ENCODE measurements at regions not wholly inside any gene's neighbourhood (a gene's known extent, or its start where the extent isn't known, plus 50 kb on each side); places are given as distances from the start of the nearest gene placed in this dataset.

GRCh38 chr12:13834241-13834640 lies 147.2 kb downstream of the GRIN2B start:
- no peak for TF ChIP-seq FOXM1 (IDR thresholded peaks at IDR 0.05; ENCODE audit: borderline replicate concordance)
- no peak for TF ChIP-seq BHLHE40 (IDR thresholded peaks at IDR 0.05; ENCODE audit: borderline replicate concordance)
- no peak for TF ChIP-seq FOXK2 (IDR thresholded peaks at IDR 0.05)
- TF ChIP-seq LEF1 (IDR thresholded peaks at IDR 0.05; ENCODE audit: borderline replicate concordance), result no peak
- TF ChIP-seq CTBP1 (IDR thresholded peaks at IDR 0.05; ENCODE audit: borderline replicate concordance), result no peak
- TF ChIP-seq ZNF384 (IDR thresholded peaks at IDR 0.05), result no peak
- TF ChIP-seq TARDBP (IDR thresholded peaks at IDR 0.05), result no peak
- no peak for TF ChIP-seq HDGF (IDR thresholded peaks at IDR 0.05; ENCODE audit: borderline replicate concordance)
- TF ChIP-seq ELF4 (IDR thresholded peaks at IDR 0.05), result no peak
- TF ChIP-seq ARNT (IDR thresholded peaks at IDR 0.05), result no peak
- no peak for TF ChIP-seq SUZ12 (IDR thresholded peaks at IDR 0.05)

Measured in HEK293T (cell line).